ENCODE measurements at regions not wholly inside any gene's neighbourhood (a gene's known extent, or its start where the extent isn't known, plus 50 kb on each side); places are given as distances from the start of the nearest gene placed in this dataset.

DNA sequence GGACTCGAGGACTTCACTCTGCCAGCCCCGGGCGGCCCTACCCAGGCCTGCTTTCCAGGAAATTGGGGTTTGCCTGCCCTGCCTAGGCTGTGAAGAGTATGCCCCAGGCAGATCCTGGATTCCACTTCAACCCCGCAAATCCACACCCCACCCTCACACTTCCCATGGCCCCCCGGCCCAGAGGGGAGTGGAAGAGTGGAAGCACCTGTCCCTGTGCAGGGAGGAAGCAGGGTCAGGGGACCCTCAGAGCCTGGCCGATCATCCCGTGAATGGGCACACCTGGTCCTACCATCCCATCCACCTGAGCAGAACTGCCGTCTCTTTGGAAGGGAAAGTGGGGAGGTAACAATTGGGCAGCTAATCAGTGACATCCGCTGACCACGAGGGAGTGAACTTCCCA is 245.2 kb downstream of the EIPR1 start (continued):
- TF ChIP-seq ZNF445 (CRISPR knock-in tag; IDR thresholded peaks at IDR 0.05; ENCODE audit: low read depth) (no peak), NRF1 (conservative IDR thresholded peaks at IDR 0.05 in 1 of 2, IDR thresholded peaks at IDR 0.05 in 1 of 2) (no peak), NFIX (CRISPR knock-in tag; IDR thresholded peaks at IDR 0.05; ENCODE audit: low read depth) (no peak)

GRCh38 chr2:3131636-3132326 is 245.8 kb downstream of the EIPR1 start:
- in situ Hi-C loops (cut with MboI): no loop called here
- CTCF ChIA-PET (ENCODE audit: low intra/inter-chr PET ratio): no interaction called here
- POLR2A ChIA-PET: interaction anchor here (0.6 to 0.8 kb wide), 2 partner anchors 14 to 31 kb away, joined by 3 read pairs; no protein-coding TSS in a partner anchor
- DNase-seq (ENCODE audit: extremely low read depth in 1 of 4, low spot score in 3 of 4) (no peak), FAIRE-seq (no peak), ATAC-seq (peak; percentile 56)
- no peaks in the 10 kb centered on the region for H3K9me1 ChIP-seq (ENCODE audit: control insufficient read depth, insufficient read depth, low read length)
- H3K9ac ChIP-seq (ENCODE audit: insufficient read depth in 1 of 2, low read depth in 2 of 2, low read length in 2 of 2): no peak overlapping the region
- H3K27ac ChIP-seq (ENCODE audit: extremely low read depth, low read depth, low read length): no peak overlapping the region
- no TSS peak for BruUV-seq (replicated peaks)
- no peak overlapping the region; the same call in 1 of the 2 replicates for H3K4me2 ChIP-seq (ENCODE audit: insufficient read depth, low read length)
- H3K4me3 ChIP-seq: no peak overlapping the region
- peaks cover 20 to 56% of the 10 kb centered on the region in 2 experiments; a peak in 4 of 5 replicates for H3K27me3 ChIP-seq (ENCODE audit: control insufficient read depth in 2 of 2, insufficient read depth in 2 of 2, low read length in 2 of 2)
- H2AFZ ChIP-seq (ENCODE audit: low read depth, low read length): no peak overlapping the region
- TF ChIP-seq, protein P1, sequence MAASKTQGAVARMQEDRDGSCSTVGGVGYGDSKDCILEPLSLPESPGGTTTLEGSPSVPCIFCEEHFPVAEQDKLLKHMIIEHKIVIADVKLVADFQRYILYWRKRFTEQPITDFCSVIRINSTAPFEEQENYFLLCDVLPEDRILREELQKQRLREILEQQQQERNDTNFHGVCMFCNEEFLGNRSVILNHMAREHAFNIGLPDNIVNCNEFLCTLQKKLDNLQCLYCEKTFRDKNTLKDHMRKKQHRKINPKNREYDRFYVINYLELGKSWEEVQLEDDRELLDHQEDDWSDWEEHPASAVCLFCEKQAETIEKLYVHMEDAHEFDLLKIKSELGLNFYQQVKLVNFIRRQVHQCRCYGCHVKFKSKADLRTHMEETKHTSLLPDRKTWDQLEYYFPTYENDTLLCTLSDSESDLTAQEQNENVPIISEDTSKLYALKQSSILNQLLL (CRISPR knock-in tag; IDR thresholded peaks at IDR 0.05; ENCODE audit: borderline replicate concordance): no peak
- TF ChIP-seq TAF15 (IDR thresholded peaks at IDR 0.05; ENCODE audit: low read depth, low read length) (no peak), NEUROD1 (IDR thresholded peaks at IDR 0.05; ENCODE audit: borderline replicate concordance, low read depth, low read length, partially characterized antibody) (no peak), ZNF589 (CRISPR knock-in tag; IDR thresholded peaks at IDR 0.05; ENCODE audit: low read depth) (no peak), TGIF2 (CRISPR knock-in tag; IDR thresholded peaks at IDR 0.05) (no peak), TARDBP (IDR thresholded peaks at IDR 0.05) (no peak)
- TF ChIP-seq, protein P2, sequence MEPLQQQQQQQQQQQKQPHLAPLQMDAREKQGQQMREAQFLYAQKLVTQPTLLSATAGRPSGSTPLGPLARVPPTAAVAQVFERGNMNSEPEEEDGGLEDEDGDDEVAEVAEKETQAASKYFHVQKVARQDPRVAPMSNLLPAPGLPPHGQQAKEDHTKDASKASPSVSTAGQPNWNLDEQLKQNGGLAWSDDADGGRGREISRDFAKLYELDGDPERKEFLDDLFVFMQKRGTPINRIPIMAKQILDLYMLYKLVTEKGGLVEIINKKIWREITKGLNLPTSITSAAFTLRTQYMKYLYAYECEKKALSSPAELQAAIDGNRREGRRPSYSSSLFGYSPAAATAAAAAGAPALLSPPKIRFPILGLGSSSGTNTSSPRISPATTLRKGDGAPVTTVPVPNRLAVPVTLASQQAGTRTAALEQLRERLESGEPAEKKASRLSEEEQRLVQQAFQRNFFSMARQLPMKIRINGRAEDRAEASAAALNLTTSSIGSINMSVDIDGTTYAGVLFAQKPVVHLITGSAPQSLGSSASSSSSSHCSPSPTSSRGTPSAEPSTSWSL (CRISPR knock-in tag; IDR thresholded peaks at IDR 0.05; ENCODE audit: borderline replicate concordance): no peak
- intact Hi-C loops (cut with micrococcal nuclease): no loop called here
- 0 out of 5 replicates have a peak, but pooled peaks cover 0 to 2% of the 10 kb centered on the region in 2 experiments for H3K4me1 ChIP-seq (replicated peaks in 1 of 2; ENCODE audit: control insufficient read depth in 2 of 2, insufficient read depth in 2 of 2, low read length in 2 of 2)
- 2% methylated on average over 19 of the region's 22 CpGs for WGBS (ENCODE audit: insufficient coverage, low coverage, missing lambda C conversion rate)
- H3K9me3 ChIP-seq (replicated peaks; ENCODE audit: control insufficient read depth, insufficient read depth, low read depth, low read length): no peaks in the 10 kb centered on the region; the same call in 1 of the 2 replicates
- no peaks in the 10 kb centered on the region for H3K79me2 ChIP-seq (ENCODE audit: control insufficient read depth, insufficient read depth, low read length)
- H3K36me3 ChIP-seq (ENCODE audit: control insufficient read depth, insufficient read depth, low read length): no peaks in the 10 kb centered on the region
- no peaks in the 10 kb centered on the region for H4K20me1 ChIP-seq (replicated peaks; ENCODE audit: control insufficient read depth, insufficient read depth, low read length)

Data from K562 (cell line).